Adrenal gland (tissue), 5 donors: ENCODE measurements at regions not wholly inside any gene's neighbourhood (a gene's known extent, or its start where the extent isn't known, plus 50 kb on each side); places are given as distances from the start of the nearest gene placed in this dataset.

Experiments used
- POLR2A ChIP-seq, 2 donors: fragments of 450-650 bp; IDR thresholded peaks; one replicate each; pipeline ENCODE4 v1.6.1; 2017; ENCODE audit warnings: antibody characterized with exemption in 2 of 2, mild to moderate bottlenecking in 2 of 2, moderate library complexity in 1 of 2
- TF ChIP-seq, protein P1 (sequence below), 6 experiments: fragments of 450-650 bp in 4 of 6; fragments of 200-600 bp in 2 of 6; sonication (generic) in 1 of 6; IDR thresholded peaks; 1 replicate in 5 of 6; 2 replicates in 1 of 6; pipeline versions ENCODE4 v1.5.1 to v1.8.0; 2016 to 2021; ENCODE audit warnings: antibody characterized with exemption in 6 of 6, mild to moderate bottlenecking in 2 of 6, moderate library complexity in 1 of 6
- donor health status: DM: no; HTN: no; CAD: no.

DNA sequence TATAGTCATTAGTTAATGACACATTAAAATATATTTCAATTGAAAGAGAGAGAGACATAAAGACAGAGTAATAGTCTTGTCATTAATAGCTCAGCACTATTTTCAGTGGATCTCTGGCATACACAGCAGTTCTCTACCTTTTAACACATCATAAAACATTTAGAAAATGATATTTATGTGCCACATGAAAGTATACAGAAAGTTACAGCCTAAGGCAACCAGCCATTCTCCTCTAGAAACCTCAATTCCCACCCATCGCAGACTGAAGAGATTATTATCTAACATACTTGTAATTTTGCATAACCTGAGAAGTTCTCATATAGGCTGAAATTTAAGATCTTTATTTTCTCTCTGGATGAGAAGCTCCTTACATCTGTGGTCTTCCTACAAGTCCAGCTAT lies 58.7 kb upstream of the FAM83B start:
- TF ChIP-seq, protein P1, sequence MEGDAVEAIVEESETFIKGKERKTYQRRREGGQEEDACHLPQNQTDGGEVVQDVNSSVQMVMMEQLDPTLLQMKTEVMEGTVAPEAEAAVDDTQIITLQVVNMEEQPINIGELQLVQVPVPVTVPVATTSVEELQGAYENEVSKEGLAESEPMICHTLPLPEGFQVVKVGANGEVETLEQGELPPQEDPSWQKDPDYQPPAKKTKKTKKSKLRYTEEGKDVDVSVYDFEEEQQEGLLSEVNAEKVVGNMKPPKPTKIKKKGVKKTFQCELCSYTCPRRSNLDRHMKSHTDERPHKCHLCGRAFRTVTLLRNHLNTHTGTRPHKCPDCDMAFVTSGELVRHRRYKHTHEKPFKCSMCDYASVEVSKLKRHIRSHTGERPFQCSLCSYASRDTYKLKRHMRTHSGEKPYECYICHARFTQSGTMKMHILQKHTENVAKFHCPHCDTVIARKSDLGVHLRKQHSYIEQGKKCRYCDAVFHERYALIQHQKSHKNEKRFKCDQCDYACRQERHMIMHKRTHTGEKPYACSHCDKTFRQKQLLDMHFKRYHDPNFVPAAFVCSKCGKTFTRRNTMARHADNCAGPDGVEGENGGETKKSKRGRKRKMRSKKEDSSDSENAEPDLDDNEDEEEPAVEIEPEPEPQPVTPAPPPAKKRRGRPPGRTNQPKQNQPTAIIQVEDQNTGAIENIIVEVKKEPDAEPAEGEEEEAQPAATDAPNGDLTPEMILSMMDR (IDR thresholded peaks at IDR 0.05) = no peak
- TF ChIP-seq POLR2A (IDR thresholded peaks at IDR 0.05) = no peak
